Gastrocnemius medialis (tissue), 4 donors: ENCODE measurements at regions not wholly inside any gene's neighbourhood (a gene's known extent, or its start where the extent isn't known, plus 50 kb on each side); places are given as distances from the start of the nearest gene placed in this dataset.

Source experiments
- ATAC-seq, 2 donors: fragments of 150-250 bp; one replicate each; pipeline ENCODE4 v1.9.1; 2016
- DNase-seq, 2 donors: peaks; one replicate each; pipeline ENCODE4 v3.0.0-alpha.2; 2019
- H3K27ac ChIP-seq, 4 donors: fragments of 200-600 bp; sonication (generic); 1 replicate in 1 of 4; 2 replicates in 3 of 4; pipeline ENCODE4 v1.5.1; 2016 to 2018; ENCODE audit warnings: mild to moderate bottlenecking in 2 of 4, moderate library complexity in 1 of 4
- H3K27me3 ChIP-seq, 3 donors: fragments of 200-600 bp; sonication (generic) in 2 of 3; 1 replicate in 1 of 3; 2 replicates in 2 of 3; pipeline versions ENCODE4 v1.5.1 to v1.6.0; 2016 to 2019; ENCODE audit warnings: mild to moderate bottlenecking in 1 of 3, moderate library complexity in 1 of 3
- H3K36me3 ChIP-seq, 2 donors: fragments of 200-600 bp; sonication (generic) in 1 of 2; one replicate each; pipeline ENCODE4 v1.5.1; 2017 to 2018
- H3K4me1 ChIP-seq, 2 donors: fragments of 200-600 bp; sonication (generic) in 1 of 2; one replicate each; pipeline ENCODE4 v1.5.1; 2016 to 2017; ENCODE audit warnings: mild to moderate bottlenecking in 2 of 2
- H3K4me3 ChIP-seq, 4 donors: fragments of 200-600 bp; sonication (generic) in 3 of 4; 1 replicate in 1 of 4; 2 replicates in 3 of 4; pipeline ENCODE4 v1.5.1; 2016 to 2019; ENCODE audit warnings: mild to moderate bottlenecking in 2 of 4
- H3K9me3 ChIP-seq, 3 donors: fragments of 200-600 bp; sonication (generic) in 2 of 3; 1 replicate in 1 of 3; 2 replicates in 2 of 3; pipeline ENCODE4 v1.5.1; 2016 to 2019
- POLR2A ChIP-seq, 2 donors: fragments of 450-650 bp; IDR thresholded peaks; one replicate each; pipeline ENCODE4 v1.6.1; 2017; ENCODE audit warnings: antibody characterized with exemption in 2 of 2, mild to moderate bottlenecking in 2 of 2, moderate library complexity in 2 of 2
- in situ Hi-C, 4 donors: fragments of 200-750 bp; cut with MboI; loops; one replicate each; pipeline versions ENCODE4 v1.15.0 to v1.8.0; 2017; ENCODE audit warnings: low sequenced_read_pairs in 4 of 4
- intact Hi-C: fragments of 100-400 bp; cut with DNase I; formaldehyde crosslinking; loops from one replicate; pipeline ENCODE4 v1.15.1; 2023; ENCODE audit warnings: low total_unique reads
- TF ChIP-seq, protein P1 (sequence below), 5 experiments: fragments of 450-650 bp in 3 of 5; fragments of 200-600 bp in 2 of 5; sonication (generic) in 2 of 5; IDR thresholded peaks in 4 of 5; conservative IDR thresholded peaks in 1 of 5; 1 replicate in 4 of 5; 2 replicates in 1 of 5; pipeline ENCODE4 v1.5.1; 2016 to 2019; ENCODE audit warnings: antibody characterized with exemption in 5 of 5, mild to moderate bottlenecking in 3 of 5, moderate library complexity in 3 of 5

GRCh38 chr6:159329081-159329480 lies 159.9 kb downstream of the FNDC1 start:
- TF ChIP-seq, protein P1, sequence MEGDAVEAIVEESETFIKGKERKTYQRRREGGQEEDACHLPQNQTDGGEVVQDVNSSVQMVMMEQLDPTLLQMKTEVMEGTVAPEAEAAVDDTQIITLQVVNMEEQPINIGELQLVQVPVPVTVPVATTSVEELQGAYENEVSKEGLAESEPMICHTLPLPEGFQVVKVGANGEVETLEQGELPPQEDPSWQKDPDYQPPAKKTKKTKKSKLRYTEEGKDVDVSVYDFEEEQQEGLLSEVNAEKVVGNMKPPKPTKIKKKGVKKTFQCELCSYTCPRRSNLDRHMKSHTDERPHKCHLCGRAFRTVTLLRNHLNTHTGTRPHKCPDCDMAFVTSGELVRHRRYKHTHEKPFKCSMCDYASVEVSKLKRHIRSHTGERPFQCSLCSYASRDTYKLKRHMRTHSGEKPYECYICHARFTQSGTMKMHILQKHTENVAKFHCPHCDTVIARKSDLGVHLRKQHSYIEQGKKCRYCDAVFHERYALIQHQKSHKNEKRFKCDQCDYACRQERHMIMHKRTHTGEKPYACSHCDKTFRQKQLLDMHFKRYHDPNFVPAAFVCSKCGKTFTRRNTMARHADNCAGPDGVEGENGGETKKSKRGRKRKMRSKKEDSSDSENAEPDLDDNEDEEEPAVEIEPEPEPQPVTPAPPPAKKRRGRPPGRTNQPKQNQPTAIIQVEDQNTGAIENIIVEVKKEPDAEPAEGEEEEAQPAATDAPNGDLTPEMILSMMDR (IDR thresholded peaks at IDR 0.05 in 4 of 5, conservative IDR thresholded peaks at IDR 0.05 in 1 of 5), result no peak
- no peak for TF ChIP-seq POLR2A (IDR thresholded peaks at IDR 0.05)
- ATAC-seq, result no peak
- H3K27ac ChIP-seq, result no peak overlapping the region
- no peaks in the 10 kb centered on the region for H3K4me1 ChIP-seq
- intact Hi-C loops (no loop called here), in situ Hi-C loops (no loop called here)
- H3K36me3 ChIP-seq, result no peaks in the 10 kb centered on the region
- DNase-seq, result no peak
- no peaks in the 10 kb centered on the region for H3K27me3 ChIP-seq
- H3K9me3 ChIP-seq, result no peaks in the 10 kb centered on the region
- no peak overlapping the region for H3K4me3 ChIP-seq

DNA sequence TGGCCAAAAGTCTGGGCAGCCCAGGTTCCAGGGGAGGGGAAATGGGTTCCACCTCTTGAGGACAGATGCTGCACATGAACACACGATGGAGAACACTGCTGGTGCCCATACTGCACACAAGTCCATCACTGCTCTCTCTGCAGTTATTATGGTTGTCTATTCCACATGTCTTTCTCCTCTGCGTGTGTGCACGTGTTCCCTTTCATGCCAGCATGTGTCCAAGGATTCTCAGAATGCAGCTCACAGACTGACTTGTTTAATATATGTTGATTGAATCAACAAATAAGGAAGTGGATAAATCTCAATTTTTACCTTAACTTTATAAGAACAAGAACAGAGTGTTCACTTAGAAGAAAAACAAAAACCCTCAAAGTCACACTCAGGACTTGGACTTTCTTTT lies 158.9 kb downstream of the FNDC1 start:
- DNase-seq, result no peak
- Histone ChIP-seq H3K9me3 (no peaks in the 10 kb centered on the region), H3K4me3 (no peak overlapping the region), H3K27ac (no peak overlapping the region), H3K27me3 (no peaks in the 10 kb centered on the region), H3K36me3 (no peaks in the 10 kb centered on the region), H3K4me1 (no peaks in the 10 kb centered on the region)
- no peak for TF ChIP-seq POLR2A (IDR thresholded peaks at IDR 0.05)
- TF ChIP-seq, protein P1 (IDR thresholded peaks at IDR 0.05 in 4 of 5, conservative IDR thresholded peaks at IDR 0.05 in 1 of 5), result no peak
- ATAC-seq, result no peak
- intact Hi-C loops (no loop called here), in situ Hi-C loops (no loop called here)

GRCh38 chr6:159325476-159325875 lies 156.3 kb downstream of the FNDC1 start:
- no peaks in the 10 kb centered on the region for H3K27me3 ChIP-seq
- TF ChIP-seq, protein P1 (IDR thresholded peaks at IDR 0.05 in 4 of 5, conservative IDR thresholded peaks at IDR 0.05 in 1 of 5), result no peak
- no peak for TF ChIP-seq POLR2A (IDR thresholded peaks at IDR 0.05)
- ATAC-seq, result no peak
- no peak for DNase-seq
- in situ Hi-C loops, result no loop called here
- no peaks in the 10 kb centered on the region for H3K9me3 ChIP-seq
- H3K4me1 ChIP-seq, result no peaks in the 10 kb centered on the region
- no peak overlapping the region for H3K4me3 ChIP-seq
- H3K36me3 ChIP-seq, result no peaks in the 10 kb centered on the region
- intact Hi-C loops, result no loop called here
- no peak overlapping the region for H3K27ac ChIP-seq

DNA sequence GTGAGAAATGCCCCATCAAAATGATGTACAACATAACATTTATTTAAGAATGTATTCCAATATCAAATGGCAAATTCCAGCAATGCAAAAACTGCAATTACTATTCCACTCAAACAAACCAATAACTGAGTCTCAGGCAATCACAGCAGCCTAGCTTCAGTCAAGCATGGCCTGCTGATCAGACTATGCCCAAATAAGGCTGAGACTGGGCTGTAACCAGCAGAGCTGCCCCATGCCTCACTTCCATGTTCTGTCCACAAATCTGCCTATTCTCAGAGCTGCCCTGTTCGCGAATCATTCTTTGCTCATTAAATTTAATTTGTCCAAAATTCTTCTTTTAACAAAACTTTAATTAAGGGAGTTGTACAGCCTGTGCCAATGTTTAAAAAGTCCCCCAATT lies 155.4 kb downstream of the FNDC1 start:
- intact Hi-C loops, result no loop called here
- H3K27me3 ChIP-seq, result no peaks in the 10 kb centered on the region
- no peaks in the 10 kb centered on the region for H3K4me1 ChIP-seq
- H3K36me3 ChIP-seq, result no peaks in the 10 kb centered on the region
- DNase-seq, result no peak
- H3K4me3 ChIP-seq, result no peak overlapping the region
- TF ChIP-seq, protein P1 (IDR thresholded peaks at IDR 0.05 in 4 of 5, conservative IDR thresholded peaks at IDR 0.05 in 1 of 5), result no peak
- TF ChIP-seq POLR2A (IDR thresholded peaks at IDR 0.05), result no peak
- in situ Hi-C loops, result no loop called here
- no peak overlapping the region for H3K27ac ChIP-seq
- no peak for ATAC-seq
- H3K9me3 ChIP-seq, result no peaks in the 10 kb centered on the region
